ENCODE measurements at regions not wholly inside any gene's neighbourhood (a gene's known extent, or its start where the extent isn't known, plus 50 kb on each side); places are given as distances from the start of the nearest gene placed in this dataset.
"Not testable (repeated sequence)": the region's sequence is repeated elsewhere in the genome, so short reads cannot be mapped to it uniquely, and the experiment has no call there.

GRCh38 chr20:52434453-52434852, 242.9 kb upstream of the ZFP64 start:
- DNase-seq (ENCODE audit: low spot score), result no peak

GRCh38 chr20:52434041-52434425, 242.5 kb upstream of the ZFP64 start:
- DNase-seq (ENCODE audit: low spot score), result no peak

DNA sequence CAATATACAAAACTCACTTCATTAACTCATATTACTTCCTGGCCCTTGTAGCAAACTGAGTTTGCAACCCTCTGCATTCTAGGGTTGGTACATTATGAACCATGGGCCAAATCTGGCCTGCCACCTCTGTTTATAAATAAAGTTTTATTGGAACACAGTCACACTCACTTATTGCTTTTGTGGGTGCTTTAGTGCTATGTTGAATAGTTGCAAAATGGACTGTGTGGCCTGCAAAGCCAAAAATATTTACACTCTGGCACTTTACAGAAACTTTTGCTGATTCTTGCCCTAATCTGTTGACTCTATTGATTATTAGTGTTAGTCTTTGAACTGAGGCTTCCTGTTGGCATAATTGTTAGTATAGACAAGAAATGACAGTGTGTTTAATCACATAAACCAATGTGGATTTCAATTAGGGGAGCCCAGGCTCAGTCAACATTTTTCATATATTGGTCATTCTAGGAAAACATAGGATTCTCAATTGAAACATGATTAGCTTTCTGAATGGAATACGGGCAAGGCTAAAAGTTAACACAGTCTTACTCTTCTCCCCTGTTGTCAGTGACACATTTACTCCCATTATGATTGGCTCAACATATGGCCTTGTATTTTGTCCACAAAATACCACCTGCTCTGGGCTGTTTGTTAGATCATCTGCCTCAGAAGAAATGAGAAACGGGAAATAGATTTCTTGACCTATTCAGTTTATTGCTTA, 241.9 kb upstream of the ZFP64 start:
- no peak for DNase-seq (ENCODE audit: low spot score)

- DNase-seq (ENCODE audit: low spot score), result no peak
Observed at GRCh38 chr20:52432740-52433139, 241.2 kb upstream of the ZFP64 start.

DNA sequence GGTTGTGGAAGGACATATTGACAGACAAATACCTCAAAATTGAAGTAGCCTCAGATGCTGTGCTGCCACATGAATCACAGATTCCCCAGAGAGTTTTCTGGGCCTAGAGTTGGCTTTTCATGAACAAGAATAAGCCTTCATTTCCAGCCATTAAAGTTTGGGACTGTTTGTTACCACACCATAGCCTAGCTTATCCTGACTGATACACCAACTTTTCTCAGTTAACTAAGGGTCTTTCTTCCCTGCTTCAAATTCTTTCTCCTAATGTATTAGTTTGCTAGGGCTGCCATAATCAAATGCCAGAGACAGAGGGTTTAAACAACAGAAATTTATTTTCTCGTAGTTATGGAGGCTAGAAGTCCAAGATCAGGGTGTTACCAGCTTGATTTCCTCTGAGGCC, 237.4 kb upstream of the ZFP64 start:
- DNase-seq (ENCODE audit: low spot score), result no peak

DNA sequence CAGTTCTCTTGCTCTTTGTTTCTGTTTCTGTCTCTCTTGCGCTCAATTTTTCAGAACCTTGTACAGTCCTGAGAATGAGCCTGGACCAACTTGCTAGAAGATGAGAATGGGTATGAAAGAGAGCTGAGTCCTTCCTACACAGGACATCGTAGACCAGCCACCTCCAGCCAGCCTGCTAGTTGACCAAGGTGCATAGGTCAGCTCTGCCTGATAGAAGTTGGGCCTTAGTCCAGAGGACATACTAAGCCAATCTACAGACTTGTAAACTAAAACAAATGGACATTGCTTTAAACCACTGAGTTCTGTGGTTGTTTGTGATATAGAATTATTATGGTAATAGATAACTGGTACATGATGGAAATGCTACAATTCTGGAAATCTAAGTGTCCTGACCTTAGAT, 236.4 kb upstream of the ZFP64 start:
- no peak for DNase-seq (ENCODE audit: low spot score)

DNA sequence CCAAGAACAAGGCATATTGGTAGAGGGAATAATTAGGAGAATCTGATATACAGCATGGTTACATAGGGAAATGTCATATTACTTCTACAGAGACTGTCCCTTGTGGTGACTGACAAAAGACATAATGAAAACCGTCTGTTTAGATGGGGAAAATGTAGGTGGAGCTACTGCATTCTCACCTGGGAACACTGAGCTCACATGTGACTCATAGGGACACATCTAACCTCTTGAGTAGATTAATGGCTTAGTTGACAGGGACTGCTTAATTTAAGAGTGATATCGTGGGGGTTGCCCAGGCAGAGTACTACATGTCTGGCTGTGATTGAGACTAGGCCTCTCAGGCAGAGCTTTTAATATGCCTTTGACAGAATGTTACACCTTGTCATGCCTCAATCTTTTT, 235.3 kb upstream of the ZFP64 start:
- DNase-seq (ENCODE audit: low spot score), result no peak

DNA sequence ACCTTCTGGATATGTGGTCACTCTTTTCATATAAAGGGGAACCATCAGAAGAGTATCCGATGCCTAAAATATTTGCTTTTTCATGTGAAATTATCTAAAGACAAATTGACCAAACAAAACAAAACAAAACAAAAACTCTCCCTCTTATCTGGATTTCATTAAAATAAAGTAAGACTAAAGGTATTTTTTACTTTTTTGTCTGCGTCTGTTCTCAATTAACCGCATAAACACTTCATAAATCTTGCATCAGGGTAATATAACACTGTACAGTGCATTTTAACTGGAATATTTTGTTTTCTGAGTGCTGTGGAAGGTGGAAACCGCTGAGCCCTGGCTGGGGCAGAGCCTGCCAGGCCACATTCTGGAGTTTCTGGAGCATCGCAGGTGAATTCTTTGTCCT, 234.1 kb upstream of the ZFP64 start:
- no peak for DNase-seq (ENCODE audit: low spot score)

- no peak for DNase-seq (ENCODE audit: low spot score)
Observed at GRCh38 chr20:52425253-52425652, 233.7 kb upstream of the ZFP64 start.

- not testable (repeated sequence) for DNase-seq (ENCODE audit: low spot score)
Observed at GRCh38 chr20:52424357-52424942, 232.9 kb upstream of the ZFP64 start.

- not testable (repeated sequence) for DNase-seq (ENCODE audit: low spot score)
Observed at GRCh38 chr20:52423536-52424140, 232.1 kb upstream of the ZFP64 start.

DNA sequence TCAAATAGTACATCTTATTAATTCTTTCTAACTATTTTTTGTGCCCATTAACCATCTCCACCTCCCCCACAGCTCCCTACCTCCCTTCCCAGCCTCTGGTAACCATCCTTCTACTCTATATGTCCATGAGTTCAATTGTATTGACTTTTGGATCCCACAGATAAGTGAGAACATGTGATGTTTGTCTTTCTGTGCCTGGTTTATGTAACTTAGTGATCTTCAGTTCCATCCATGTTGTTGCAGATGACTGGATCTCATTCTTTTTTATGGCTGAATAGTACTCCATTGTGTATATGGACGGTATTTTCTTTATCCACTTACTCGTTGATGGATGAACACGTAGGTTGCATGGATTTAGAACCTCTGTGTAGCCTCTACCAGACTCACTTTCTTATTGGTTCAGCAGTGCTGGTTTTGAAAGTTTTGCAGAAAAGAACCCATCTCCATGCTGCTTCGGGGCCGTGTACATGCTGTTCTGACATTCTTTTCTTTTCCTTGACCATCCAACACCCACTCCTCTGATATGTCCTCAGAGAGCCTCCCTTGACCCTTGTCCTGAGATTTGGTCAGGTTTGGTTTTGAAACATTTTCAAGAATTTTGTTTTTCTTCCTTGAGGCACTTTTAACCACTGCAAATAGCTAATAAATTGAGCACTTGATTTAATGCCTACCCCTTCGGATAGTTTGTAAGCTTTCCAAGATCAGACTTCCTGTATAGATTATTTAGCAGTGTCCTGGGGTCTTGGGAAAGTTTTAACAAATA, 231.2 kb upstream of the ZFP64 start:
- DNase-seq (ENCODE audit: low spot score), result no peak

- DNase-seq (ENCODE audit: low spot score), result no peak
Observed at GRCh38 chr20:52420805-52421204, 229.2 kb upstream of the ZFP64 start.

DNA sequence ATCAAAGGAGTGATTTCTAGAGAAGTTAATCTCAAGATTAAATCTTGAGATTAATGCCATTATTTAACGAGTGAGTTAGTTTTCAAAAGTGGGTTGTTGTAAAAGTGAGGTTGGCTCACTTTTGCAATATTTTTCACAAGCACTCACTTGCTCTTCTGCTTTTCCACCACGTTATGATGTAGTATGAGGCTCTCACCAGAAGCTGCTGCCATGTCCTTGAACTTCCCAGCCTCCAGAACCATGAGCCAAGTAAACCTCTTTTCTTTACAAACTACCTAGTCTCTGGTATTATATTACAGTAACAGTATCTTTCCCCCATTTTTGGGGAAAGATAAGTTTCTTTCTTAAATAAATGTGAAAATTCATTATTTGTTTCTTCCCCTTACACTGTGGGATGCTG, 227.6 kb upstream of the ZFP64 start:
- no peak for DNase-seq (ENCODE audit: low spot score)

DNA sequence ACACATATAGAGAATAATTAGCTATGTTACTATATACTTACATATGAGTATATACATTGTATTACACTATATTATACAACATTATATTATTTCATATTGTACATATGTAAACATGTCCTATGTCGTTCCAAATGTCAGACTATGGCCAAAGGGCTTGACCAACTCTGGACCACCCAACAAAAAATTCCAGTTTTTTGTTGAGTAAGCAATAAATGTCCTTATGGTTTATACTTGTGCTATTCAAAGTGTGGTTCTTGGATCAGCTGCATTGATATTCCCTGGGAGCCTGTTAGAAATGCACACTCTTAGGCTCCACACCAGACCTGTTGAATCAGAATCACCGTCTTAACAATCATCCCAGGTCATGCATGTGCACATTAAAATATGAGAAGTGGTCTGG, 225.4 kb upstream of the ZFP64 start:
- no peak for DNase-seq (ENCODE audit: low spot score)

GRCh38 chr20:52411611-52412010, 220.0 kb upstream of the ZFP64 start:
- DNase-seq (ENCODE audit: low spot score), result no peak

- no peak for DNase-seq (ENCODE audit: low spot score)
Observed at GRCh38 chr20:52410731-52411234, 219.2 kb upstream of the ZFP64 start.

GRCh38 chr20:52410182-52410647, 218.6 kb upstream of the ZFP64 start:
- DNase-seq (ENCODE audit: low spot score), result no peak

- no peak for DNase-seq (ENCODE audit: low spot score)
Observed at GRCh38 chr20:52405986-52406385, 214.4 kb upstream of the ZFP64 start.

GRCh38 chr20:52405417-52405816, 213.8 kb upstream of the ZFP64 start:
- no peak for DNase-seq (ENCODE audit: low spot score)

GRCh38 chr20:52404671-52405070, 213.1 kb upstream of the ZFP64 start:
- no peak for DNase-seq (ENCODE audit: low spot score)

DNA sequence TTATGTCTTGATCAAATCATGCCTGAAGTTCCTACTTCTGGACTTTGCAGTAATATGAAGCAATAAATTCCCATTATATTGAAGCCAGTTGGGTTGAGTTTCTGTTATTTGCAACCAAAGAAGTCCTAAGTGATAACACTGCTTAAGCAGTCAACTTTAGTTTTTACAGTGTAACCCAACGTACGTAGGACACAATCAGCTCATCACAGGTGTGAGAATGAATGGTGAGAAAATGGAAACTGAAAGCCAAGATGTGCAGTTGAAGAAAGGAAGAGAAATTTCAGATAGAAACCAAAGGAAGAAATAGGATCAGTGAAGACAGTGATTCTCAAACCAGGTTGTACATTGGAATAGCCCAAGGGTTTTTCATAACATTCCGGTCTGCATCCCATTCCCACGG, 211.4 kb upstream of the ZFP64 start:
- no peak for DNase-seq (ENCODE audit: low spot score)

GRCh38 chr20:52402514-52402913, 210.9 kb upstream of the ZFP64 start:
- DNase-seq (ENCODE audit: low spot score), result no peak
